Cardiac fibroblast (primary cell): ENCODE measurements at regions not wholly inside any gene's neighbourhood (a gene's known extent, or its start where the extent isn't known, plus 50 kb on each side); places are given as distances from the start of the nearest gene placed in this dataset.

Experiments
- DNase-seq, 2 donors: peaks; one replicate each; pipeline versions ENCODE4 v3.0.0 to v3.0.0-alpha.2; 2010; ENCODE audit warnings: low read depth in 2 of 2
- H3K4me3 ChIP-seq, 2 donors: replicated peaks in 1 of 2; 1 replicate in 1 of 2; 2 replicates in 1 of 2; pipeline ENCODE4 v1.5.1; 2011; ENCODE audit warnings: low read depth in 2 of 2, low read length in 2 of 2, mild to moderate bottlenecking in 2 of 2, moderate library complexity in 1 of 2
- CTCF ChIP-seq: IDR thresholded peaks from one replicate; pipeline ENCODE4 v1.5.1; 2011; ENCODE audit warnings: low read depth, mild to moderate bottlenecking, low read length, inconsistent platforms

GRCh38 chr5:77569409-77569808 lies 69.1 kb downstream of the OTP start:
- DNase-seq: peak; percentile 2 to 11
- TF ChIP-seq CTCF: no peak
- no peak overlapping the region for H3K4me3 ChIP-seq

GRCh38 chr5:77568555-77568954 lies 70.0 kb downstream of the OTP start:
- no peak for TF ChIP-seq CTCF
- no peak for DNase-seq
- H3K4me3 ChIP-seq: no peak overlapping the region

- H3K4me3 ChIP-seq: no peak overlapping the region
- no peak for DNase-seq
- no peak for TF ChIP-seq CTCF
These were observed 70.4 kb downstream of the OTP start for GRCh38 chr5:77568082-77568481.

- DNase-seq: peak in 1 of 2 donors; percentile 2
- TF ChIP-seq CTCF: no peak
- H3K4me3 ChIP-seq: no peak overlapping the region
These were observed 71.4 kb upstream of the WDR41 start for GRCh38 chr5:77563475-77563874.

GRCh38 chr5:77561965-77562364 lies 69.8 kb upstream of the WDR41 start:
- no peak for DNase-seq

GRCh38 chr5:77560677-77561263 lies 68.7 kb upstream of the WDR41 start:
- H3K4me3 ChIP-seq: no peak overlapping the region
- DNase-seq: peak; percentile 68
- TF ChIP-seq CTCF: peak; percentile 43

More at GRCh38 chr5:77561965-77562364, 69.8 kb upstream of the WDR41 start:
- H3K4me3 ChIP-seq: no peak overlapping the region
- TF ChIP-seq CTCF: no peak

GRCh38 chr5:77558266-77558665 lies 66.2 kb upstream of the WDR41 start:
- DNase-seq: no peak
- no peak for TF ChIP-seq CTCF
- H3K4me3 ChIP-seq: no peak overlapping the region
